Activated T-helper 17 cell treated with anti-CD3 and anti-CD28 coated beads, Interleukin-2, amount 50 U/mL, for 72 hours (primary cell): ENCODE measurements at regions not wholly inside any gene's neighbourhood (a gene's known extent, or its start where the extent isn't known, plus 50 kb on each side); places are given as distances from the start of the nearest gene placed in this dataset.
"Not testable (repeated sequence)": the region's sequence is repeated elsewhere in the genome, so short reads cannot be mapped to it uniquely, and the experiment has no call there.

Source experiments
- ATAC-seq: fragments of 150-1000 bp; cut with Tn5 transposase; replicated peaks from 2 replicates; pipeline ENCODE4 v1.10.0; 2021; ENCODE audit warnings: mild to moderate bottlenecking, moderate library complexity
- H3K27ac Mint-ChIP-seq: one replicate; pipeline ENCODE4 v1.8.0; 2022; ENCODE audit warnings: mixed read lengths
- H3K27me3 Mint-ChIP-seq: one replicate; pipeline ENCODE4 v1.8.0; 2022; ENCODE audit warnings: mixed read lengths
- H3K36me3 Mint-ChIP-seq: one replicate; pipeline ENCODE4 v1.8.0; 2022; ENCODE audit warnings: low read depth, mild to moderate bottlenecking, mixed read lengths
- H3K4me1 Mint-ChIP-seq: one replicate; pipeline ENCODE4 v1.8.0; 2022; ENCODE audit warnings: mixed read lengths
- H3K4me3 Mint-ChIP-seq: one replicate; pipeline ENCODE4 v1.8.0; 2022; ENCODE audit warnings: mild to moderate bottlenecking, mixed read lengths
- H3K9me3 Mint-ChIP-seq: one replicate; pipeline ENCODE4 v1.8.0; 2022; ENCODE audit warnings: mixed read lengths

DNA sequence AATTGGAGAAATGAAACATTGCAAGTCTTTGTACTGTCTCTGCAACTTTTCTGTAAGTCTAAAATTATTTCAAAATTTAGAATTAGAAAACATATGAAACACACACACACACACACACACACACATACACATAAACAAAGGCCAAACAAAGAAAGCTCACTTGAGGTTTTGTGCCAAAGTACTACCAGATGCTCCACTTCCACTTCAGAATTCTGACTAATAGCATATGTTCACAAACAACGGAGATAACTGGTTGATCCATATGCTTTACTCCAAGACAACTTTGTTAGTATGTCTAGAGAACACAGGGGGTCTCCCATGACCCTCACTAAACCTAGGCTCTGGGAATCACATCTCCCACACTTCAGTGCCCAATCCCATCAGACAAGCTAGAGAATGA lies 133.8 kb upstream of the CLEC14A start:
- ATAC-seq, result no peak
- Mint-ChIP-seq H3K27ac (no peak overlapping the region), H3K4me1 (no peaks in the 10 kb centered on the region), H3K27me3 (no peaks in the 10 kb centered on the region), H3K4me3 (no peak overlapping the region), H3K9me3 (peaks cover 4% of the 10 kb centered on the region), H3K36me3 (no peaks in the 10 kb centered on the region)

GRCh38 chr14:38387821-38388220 lies 131.9 kb upstream of the CLEC14A start:
- H3K9me3 Mint-ChIP-seq, result no peaks in the 10 kb centered on the region
- no peak overlapping the region for H3K27ac Mint-ChIP-seq
- no peak for ATAC-seq
- no peaks in the 10 kb centered on the region for H3K4me1 Mint-ChIP-seq
- no peaks in the 10 kb centered on the region for H3K27me3 Mint-ChIP-seq
- no peak overlapping the region for H3K4me3 Mint-ChIP-seq
- no peaks in the 10 kb centered on the region for H3K36me3 Mint-ChIP-seq

- H3K4me1 Mint-ChIP-seq, result no peaks in the 10 kb centered on the region
- H3K27me3 Mint-ChIP-seq, result no peaks in the 10 kb centered on the region
- ATAC-seq, result no peak
- no peaks in the 10 kb centered on the region for H3K36me3 Mint-ChIP-seq
- H3K9me3 Mint-ChIP-seq, result no peaks in the 10 kb centered on the region
- no peak overlapping the region for H3K27ac Mint-ChIP-seq
- no peak overlapping the region for H3K4me3 Mint-ChIP-seq
These were observed 129.9 kb upstream of the CLEC14A start for GRCh38 chr14:38385836-38386235.

DNA sequence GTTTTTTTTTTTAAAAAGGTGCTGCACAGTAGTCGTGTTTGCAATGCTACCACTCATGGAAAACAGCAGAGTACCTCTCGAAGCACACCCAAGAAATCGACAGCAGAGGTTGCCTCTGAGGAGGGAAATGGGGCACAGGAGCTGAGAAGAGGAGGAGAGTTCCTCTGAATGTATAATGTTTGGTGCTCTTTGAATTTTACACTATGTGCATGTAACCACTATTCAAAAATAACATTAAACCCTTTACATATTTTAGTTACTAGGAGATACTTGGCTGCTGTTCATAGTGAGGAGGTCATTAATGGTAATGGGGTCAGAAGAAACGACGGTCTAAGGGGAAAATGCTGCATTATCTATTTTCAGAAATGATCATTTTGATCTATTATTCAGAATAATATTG lies 129.4 kb upstream of the CLEC14A start:
- H3K27ac Mint-ChIP-seq, result no peak overlapping the region
- no peaks in the 10 kb centered on the region for H3K4me1 Mint-ChIP-seq
- H3K27me3 Mint-ChIP-seq, result no peaks in the 10 kb centered on the region
- no peaks in the 10 kb centered on the region for H3K9me3 Mint-ChIP-seq
- ATAC-seq, result no peak
- no peaks in the 10 kb centered on the region for H3K36me3 Mint-ChIP-seq
- no peak overlapping the region for H3K4me3 Mint-ChIP-seq

DNA sequence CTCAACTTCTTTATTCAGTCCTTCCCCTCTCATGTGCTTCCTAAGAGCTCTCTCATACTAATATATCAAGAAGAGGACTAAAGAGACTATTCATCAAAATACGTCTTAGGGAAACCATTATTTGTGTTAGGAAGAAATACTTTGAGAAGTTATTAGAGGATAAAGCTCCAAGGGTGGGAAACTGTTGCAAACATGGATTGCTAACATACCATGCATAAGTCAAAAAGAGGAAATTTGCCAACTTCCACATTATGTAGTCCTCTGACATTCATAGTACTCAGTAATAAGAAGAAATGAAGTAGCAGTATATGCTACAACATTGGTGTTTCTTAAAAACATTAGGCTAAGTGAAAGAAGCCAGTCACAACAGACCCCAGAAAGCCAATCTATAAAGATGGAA lies 128.8 kb upstream of the CLEC14A start:
- Mint-ChIP-seq H3K36me3 (no peaks in the 10 kb centered on the region), H3K4me3 (no peak overlapping the region), H3K27ac (no peak overlapping the region), H3K9me3 (peaks cover 4% of the 10 kb centered on the region), H3K27me3 (no peaks in the 10 kb centered on the region), H3K4me1 (no peaks in the 10 kb centered on the region)
- no peak for ATAC-seq

DNA sequence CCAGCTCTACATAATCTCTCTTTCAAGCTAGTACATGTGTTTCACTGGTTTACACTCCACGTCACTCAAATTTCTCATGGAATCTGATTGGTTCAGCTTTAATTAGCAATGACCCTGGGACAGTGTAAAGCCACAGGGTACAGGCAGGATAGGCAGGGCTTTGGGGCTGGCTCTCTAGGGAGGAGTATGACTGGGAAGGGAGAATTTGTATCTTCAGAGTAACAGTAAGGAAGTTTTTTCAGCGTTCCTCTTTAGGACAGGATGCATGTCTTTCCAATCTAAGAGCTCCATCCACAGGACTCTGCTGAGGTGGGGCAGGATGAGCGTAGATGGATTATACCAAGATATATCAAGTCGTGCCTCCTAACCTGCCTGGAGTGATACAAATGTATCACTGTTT lies 112.0 kb upstream of the CLEC14A start:
- no peak overlapping the region for H3K4me3 Mint-ChIP-seq
- no peak overlapping the region for H3K27ac Mint-ChIP-seq
- ATAC-seq, result no peak
- H3K36me3 Mint-ChIP-seq, result no peaks in the 10 kb centered on the region
- H3K4me1 Mint-ChIP-seq, result no peaks in the 10 kb centered on the region
- H3K9me3 Mint-ChIP-seq, result no peaks in the 10 kb centered on the region
- H3K27me3 Mint-ChIP-seq, result peaks cover 3% of the 10 kb centered on the region

DNA sequence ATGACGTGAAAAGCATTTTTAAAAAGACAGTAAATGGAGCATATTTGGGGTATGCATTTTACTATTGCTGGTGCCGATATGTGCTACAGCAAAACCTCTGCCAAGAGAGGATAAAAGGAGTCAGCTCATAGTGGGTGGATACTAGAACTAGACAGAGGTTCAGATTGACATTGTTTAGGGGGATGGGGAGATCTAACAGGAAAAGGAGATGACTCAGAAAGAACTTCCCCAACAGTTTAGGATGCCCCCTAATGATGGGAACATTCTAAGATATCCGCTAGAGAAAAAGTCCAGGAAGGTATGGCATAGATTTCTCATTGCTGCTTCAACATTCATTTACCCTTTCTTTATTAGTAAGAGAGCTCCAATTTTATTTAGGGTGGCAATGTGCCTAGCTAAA lies 110.5 kb upstream of the CLEC14A start:
- Mint-ChIP-seq H3K4me1 (no peaks in the 10 kb centered on the region), H3K36me3 (no peaks in the 10 kb centered on the region), H3K9me3 (no peaks in the 10 kb centered on the region), H3K4me3 (no peak overlapping the region), H3K27ac (no peak overlapping the region), H3K27me3 (peaks cover 3% of the 10 kb centered on the region)
- ATAC-seq, result no peak

- H3K9me3 Mint-ChIP-seq, result peaks cover 6% of the 10 kb centered on the region
- H3K4me3 Mint-ChIP-seq, result no peak overlapping the region
- H3K4me1 Mint-ChIP-seq, result no peaks in the 10 kb centered on the region
- no peaks in the 10 kb centered on the region for H3K36me3 Mint-ChIP-seq
- H3K27me3 Mint-ChIP-seq, result peaks cover 7% of the 10 kb centered on the region
- no peak for ATAC-seq
- H3K27ac Mint-ChIP-seq, result no peak overlapping the region
These were observed 107.3 kb upstream of the CLEC14A start for GRCh38 chr14:38363217-38363616.

DNA sequence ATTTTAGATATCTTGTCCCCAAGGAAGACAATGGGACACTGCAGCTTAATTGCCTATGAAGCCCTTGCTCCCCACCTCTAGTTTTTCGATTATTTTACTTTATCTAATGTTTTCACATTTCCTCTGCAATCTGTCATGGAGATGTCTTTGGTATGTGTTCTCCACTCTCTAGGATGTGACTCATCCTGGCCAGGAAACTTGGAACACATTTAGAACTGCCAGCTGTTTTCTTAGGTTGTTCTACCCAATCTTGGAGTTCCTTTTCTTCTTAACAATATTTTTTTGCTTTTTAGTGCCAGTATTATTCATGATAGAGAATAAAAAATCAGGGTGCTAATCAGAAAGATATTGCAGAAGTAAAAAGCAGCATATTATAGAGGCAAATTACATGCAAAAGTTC lies 101.7 kb upstream of the CLEC14A start:
- no peaks in the 10 kb centered on the region for H3K4me1 Mint-ChIP-seq
- no peaks in the 10 kb centered on the region for H3K36me3 Mint-ChIP-seq
- H3K9me3 Mint-ChIP-seq, result peaks cover 10% of the 10 kb centered on the region
- no peak overlapping the region for H3K27ac Mint-ChIP-seq
- H3K4me3 Mint-ChIP-seq, result no peak overlapping the region
- H3K27me3 Mint-ChIP-seq, result peaks cover 3% of the 10 kb centered on the region
- no peak for ATAC-seq

DNA sequence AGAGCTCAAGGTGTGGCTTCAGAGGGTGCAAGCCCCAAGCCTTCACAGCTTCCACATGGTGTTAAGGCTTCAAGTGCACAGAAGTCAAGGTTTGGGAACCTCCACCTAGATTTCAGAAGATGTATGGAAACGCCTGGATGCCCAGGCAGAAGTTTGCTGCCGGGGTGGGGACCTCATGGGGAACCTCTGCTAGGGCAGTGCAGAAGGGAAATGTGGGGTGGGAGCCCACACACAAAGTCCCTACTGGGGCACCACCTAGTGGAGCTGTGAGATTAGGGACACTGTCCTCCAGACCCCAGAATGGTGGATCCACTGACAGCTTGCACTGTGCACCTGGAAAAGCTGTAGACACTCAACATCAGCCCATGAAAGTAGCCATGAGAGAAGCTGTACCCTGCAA lies 99.6 kb upstream of the CLEC14A start:
- H3K9me3 Mint-ChIP-seq, H3K4me3 Mint-ChIP-seq, H3K27ac Mint-ChIP-seq, ATAC-seq, H3K4me1 Mint-ChIP-seq, H3K36me3 Mint-ChIP-seq, H3K27me3 Mint-ChIP-seq: not testable (repeated sequence)

GRCh38 chr14:38350102-38350501 lies 94.2 kb upstream of the CLEC14A start:
- H3K36me3 Mint-ChIP-seq, result no peaks in the 10 kb centered on the region
- H3K27me3 Mint-ChIP-seq, result no peaks in the 10 kb centered on the region
- no peak overlapping the region for H3K27ac Mint-ChIP-seq
- no peak overlapping the region for H3K4me3 Mint-ChIP-seq
- H3K4me1 Mint-ChIP-seq, result no peaks in the 10 kb centered on the region
- H3K9me3 Mint-ChIP-seq, result no peaks in the 10 kb centered on the region
- ATAC-seq, result no peak

DNA sequence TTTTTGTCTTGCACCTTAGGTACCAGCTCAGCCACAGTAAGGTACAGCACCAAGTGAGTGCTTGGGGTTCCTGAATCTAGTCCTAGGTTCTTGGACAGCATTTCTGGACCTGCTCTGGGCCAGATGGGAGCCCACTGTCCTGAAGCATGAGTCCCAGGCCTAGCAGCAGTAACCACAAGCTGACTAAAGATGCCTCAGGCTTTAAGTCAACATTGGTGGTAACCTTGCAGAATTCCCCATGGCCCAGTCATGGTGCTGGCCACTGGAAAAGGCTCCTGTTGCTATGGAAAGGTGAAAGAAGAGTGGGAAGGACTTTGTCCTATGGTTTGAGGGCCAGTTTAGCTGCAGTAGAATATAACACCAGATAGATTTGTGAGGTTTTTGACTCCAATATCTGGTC lies 86.9 kb upstream of the CLEC14A start:
- peaks cover 3% of the 10 kb centered on the region for H3K9me3 Mint-ChIP-seq
- H3K27ac Mint-ChIP-seq, result no peak overlapping the region
- H3K27me3 Mint-ChIP-seq, result peaks cover 3% of the 10 kb centered on the region
- ATAC-seq, result no peak
- H3K4me1 Mint-ChIP-seq, result no peaks in the 10 kb centered on the region
- H3K4me3 Mint-ChIP-seq, result no peak overlapping the region
- H3K36me3 Mint-ChIP-seq, result no peaks in the 10 kb centered on the region

DNA sequence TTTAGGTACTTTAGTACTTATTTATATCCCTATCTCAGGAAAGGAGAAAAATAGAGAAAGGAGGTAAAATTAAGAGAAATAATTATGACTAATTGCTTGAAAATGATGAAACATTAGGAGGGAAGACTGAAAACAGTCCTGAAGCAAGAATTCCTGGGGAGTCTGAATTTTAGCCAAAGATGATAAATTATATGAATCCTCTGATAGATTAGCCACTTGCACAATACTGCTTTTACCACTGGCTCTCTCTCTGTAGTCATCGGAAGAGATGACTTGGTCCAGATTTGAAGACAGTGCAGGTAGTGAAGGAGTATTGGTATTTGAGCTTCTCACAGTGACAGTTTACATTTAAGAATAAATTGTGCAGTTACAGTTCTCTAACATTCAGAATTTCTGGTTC lies 83.8 kb upstream of the CLEC14A start:
- Mint-ChIP-seq H3K27me3 (peaks cover 3% of the 10 kb centered on the region), H3K9me3 (peaks cover 3% of the 10 kb centered on the region), H3K36me3 (no peaks in the 10 kb centered on the region), H3K4me3 (no peak overlapping the region), H3K27ac (no peak overlapping the region), H3K4me1 (no peaks in the 10 kb centered on the region)
- no peak for ATAC-seq

DNA sequence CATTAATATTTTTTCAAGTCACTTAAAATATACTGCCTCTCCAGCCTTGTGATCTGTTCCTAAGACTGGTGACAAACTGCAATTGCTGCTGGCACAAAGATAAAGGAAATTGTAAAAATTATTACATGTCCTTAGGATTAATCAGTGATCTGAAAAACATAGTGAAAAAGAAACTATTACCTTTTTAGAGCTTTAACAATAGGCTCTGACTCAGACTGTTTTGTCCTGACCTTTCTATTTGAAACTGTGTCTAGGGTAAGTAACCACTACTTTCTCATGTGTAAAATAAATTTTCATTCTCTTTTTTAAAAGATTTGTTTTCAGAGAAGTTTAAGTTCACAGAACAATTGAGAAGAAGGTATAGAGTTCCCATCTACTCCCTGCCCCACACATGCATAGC lies 80.4 kb upstream of the CLEC14A start:
- Mint-ChIP-seq H3K4me3 (no peak overlapping the region), H3K4me1 (no peaks in the 10 kb centered on the region), H3K36me3 (no peaks in the 10 kb centered on the region), H3K9me3 (peaks cover 3% of the 10 kb centered on the region), H3K27me3 (peaks cover 3% of the 10 kb centered on the region), H3K27ac (no peak overlapping the region)
- ATAC-seq, result no peak

DNA sequence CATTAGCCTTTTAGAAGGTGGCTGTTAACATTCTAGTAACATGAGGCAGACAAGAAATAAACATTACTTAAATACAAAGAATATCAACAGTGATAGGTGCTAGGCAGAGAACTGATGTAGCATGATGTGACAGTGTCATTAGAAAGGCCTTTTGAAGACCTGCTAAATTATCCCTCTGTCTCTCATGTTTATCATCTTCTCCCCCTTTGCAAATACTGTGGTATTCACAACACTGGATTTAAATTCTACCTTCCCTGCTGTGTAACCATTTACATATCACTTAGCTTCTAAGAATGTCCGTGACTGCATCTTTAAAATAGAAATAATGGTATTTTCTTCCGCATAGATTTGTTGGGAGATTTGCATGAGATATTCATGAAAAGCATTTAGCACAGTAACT lies 74.4 kb upstream of the CLEC14A start:
- Mint-ChIP-seq H3K9me3 (no peaks in the 10 kb centered on the region), H3K27me3 (no peaks in the 10 kb centered on the region), H3K4me1 (no peaks in the 10 kb centered on the region), H3K27ac (no peak overlapping the region), H3K36me3 (no peaks in the 10 kb centered on the region), H3K4me3 (no peak overlapping the region)
- ATAC-seq, result no peak

- Mint-ChIP-seq H3K27me3 (no peaks in the 10 kb centered on the region), H3K27ac (no peak overlapping the region), H3K36me3 (no peaks in the 10 kb centered on the region), H3K4me3 (no peak overlapping the region), H3K4me1 (no peaks in the 10 kb centered on the region), H3K9me3 (no peaks in the 10 kb centered on the region)
- no peak for ATAC-seq
These were observed 73.4 kb upstream of the CLEC14A start for GRCh38 chr14:38329246-38329645.
